ENCODE measurements at regions not wholly inside any gene's neighbourhood (a gene's known extent, or its start where the extent isn't known, plus 50 kb on each side); places are given as distances from the start of the nearest gene placed in this dataset.

DNA sequence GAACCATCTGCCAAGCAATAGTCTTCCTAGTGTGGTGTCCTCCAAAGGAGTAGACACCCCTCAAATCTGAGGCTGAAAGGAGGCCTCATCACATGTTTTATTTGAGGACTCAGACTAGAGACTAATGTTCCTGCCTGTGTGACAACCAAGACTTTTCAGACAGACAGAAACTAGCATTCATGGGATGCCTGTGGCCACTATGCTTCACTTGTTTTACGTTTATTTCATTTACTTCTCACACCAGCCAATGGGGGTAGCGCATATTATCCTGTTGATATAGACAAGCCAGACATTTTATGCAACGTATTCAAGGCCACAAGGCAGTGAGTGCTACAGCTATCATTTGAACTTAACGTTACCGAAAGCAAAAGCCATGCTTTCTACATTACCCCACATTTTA, 391.7 kb upstream of the HTR2A start:
- no peak for TF ChIP-seq EZH2phosphoT487 (IDR thresholded peaks at IDR 0.05; ENCODE audit: borderline replicate concordance)
- TF ChIP-seq, protein P1, sequence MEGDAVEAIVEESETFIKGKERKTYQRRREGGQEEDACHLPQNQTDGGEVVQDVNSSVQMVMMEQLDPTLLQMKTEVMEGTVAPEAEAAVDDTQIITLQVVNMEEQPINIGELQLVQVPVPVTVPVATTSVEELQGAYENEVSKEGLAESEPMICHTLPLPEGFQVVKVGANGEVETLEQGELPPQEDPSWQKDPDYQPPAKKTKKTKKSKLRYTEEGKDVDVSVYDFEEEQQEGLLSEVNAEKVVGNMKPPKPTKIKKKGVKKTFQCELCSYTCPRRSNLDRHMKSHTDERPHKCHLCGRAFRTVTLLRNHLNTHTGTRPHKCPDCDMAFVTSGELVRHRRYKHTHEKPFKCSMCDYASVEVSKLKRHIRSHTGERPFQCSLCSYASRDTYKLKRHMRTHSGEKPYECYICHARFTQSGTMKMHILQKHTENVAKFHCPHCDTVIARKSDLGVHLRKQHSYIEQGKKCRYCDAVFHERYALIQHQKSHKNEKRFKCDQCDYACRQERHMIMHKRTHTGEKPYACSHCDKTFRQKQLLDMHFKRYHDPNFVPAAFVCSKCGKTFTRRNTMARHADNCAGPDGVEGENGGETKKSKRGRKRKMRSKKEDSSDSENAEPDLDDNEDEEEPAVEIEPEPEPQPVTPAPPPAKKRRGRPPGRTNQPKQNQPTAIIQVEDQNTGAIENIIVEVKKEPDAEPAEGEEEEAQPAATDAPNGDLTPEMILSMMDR (conservative IDR thresholded peaks at IDR 0.05; ENCODE audit: low read length): no peak
- no peaks in the 10 kb centered on the region for H3K27me3 ChIP-seq (ENCODE audit: insufficient read depth, low read length, poor library complexity, severe bottlenecking)

DNA sequence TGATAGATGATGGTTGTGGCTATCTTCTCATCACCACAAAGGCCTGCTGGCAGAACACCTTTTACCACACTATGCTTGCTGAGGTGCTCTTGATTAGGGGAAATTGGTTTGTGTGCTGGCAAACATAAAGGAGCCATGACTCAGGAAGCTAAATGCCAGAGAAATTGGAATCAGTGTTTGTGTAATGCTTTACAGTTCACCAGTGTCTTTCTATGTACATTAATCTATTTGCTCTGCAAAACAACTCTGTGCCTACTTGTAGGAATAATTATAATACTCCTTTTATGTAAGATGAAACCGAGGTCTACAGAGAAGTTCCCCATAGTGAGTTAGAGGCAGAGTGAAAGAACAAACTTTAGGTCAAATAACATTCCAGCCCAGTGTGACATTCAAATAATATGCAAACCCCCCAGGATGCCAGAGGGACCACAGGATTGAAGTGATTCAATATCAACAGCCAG, 390.5 kb upstream of the HTR2A start:
- no peaks in the 10 kb centered on the region for H3K79me2 ChIP-seq (ENCODE audit: insufficient read depth, low read length)
- H2AFZ ChIP-seq (ENCODE audit: low read length): no peak overlapping the region
- H3K4me2 ChIP-seq (ENCODE audit: low read depth, low read length, poor library complexity, severe bottlenecking): no peak overlapping the region
- H3K27me3 ChIP-seq (ENCODE audit: insufficient read depth, low read length, poor library complexity, severe bottlenecking): no peaks in the 10 kb centered on the region
- no peaks in the 10 kb centered on the region for H4K20me1 ChIP-seq (ENCODE audit: insufficient read depth, low read length, poor library complexity, severe bottlenecking)
- H3K9me2 ChIP-seq (replicated peaks; ENCODE audit: low read depth, low read length): no peaks in the 10 kb centered on the region
- H3K9me3 ChIP-seq (ENCODE audit: insufficient read depth, low read depth, low read length): no peaks in the 10 kb centered on the region
- TF ChIP-seq EZH2phosphoT487 (IDR thresholded peaks at IDR 0.05; ENCODE audit: borderline replicate concordance): no peak
- TF ChIP-seq, protein P1 (conservative IDR thresholded peaks at IDR 0.05; ENCODE audit: low read length): no peak
- no peak overlapping the region for H3K9ac ChIP-seq (ENCODE audit: low read depth, low read length, poor library complexity, severe bottlenecking)
- H3K36me3 ChIP-seq (ENCODE audit: insufficient read depth, low read length): no peaks in the 10 kb centered on the region
- H3F3A ChIP-seq (ENCODE audit: low read depth): no peaks in the 10 kb centered on the region
- no peak overlapping the region for H3K4me3 ChIP-seq (ENCODE audit: low read length, poor library complexity, severe bottlenecking)
- no peaks in the 10 kb centered on the region for H3K4me1 ChIP-seq (ENCODE audit: insufficient read depth, low read length, poor library complexity, severe bottlenecking)

More for the DNA sequence above, 391.7 kb upstream of the HTR2A start:
- H4K20me1 ChIP-seq (ENCODE audit: insufficient read depth, low read length, poor library complexity, severe bottlenecking): no peaks in the 10 kb centered on the region
- no peak overlapping the region for H2AFZ ChIP-seq (ENCODE audit: low read length)
- H3K9ac ChIP-seq (ENCODE audit: low read depth, low read length, poor library complexity, severe bottlenecking): no peak overlapping the region
- no peaks in the 10 kb centered on the region for H3K36me3 ChIP-seq (ENCODE audit: insufficient read depth, low read length)
- no peaks in the 10 kb centered on the region for H3K4me1 ChIP-seq (ENCODE audit: insufficient read depth, low read length, poor library complexity, severe bottlenecking)
- H3K9me2 ChIP-seq (replicated peaks; ENCODE audit: low read depth, low read length): no peaks in the 10 kb centered on the region
- H3K4me2 ChIP-seq (ENCODE audit: low read depth, low read length, poor library complexity, severe bottlenecking): no peak overlapping the region
- no peak overlapping the region for H3K4me3 ChIP-seq (ENCODE audit: low read length, poor library complexity, severe bottlenecking)
- H3F3A ChIP-seq (ENCODE audit: low read depth): no peaks in the 10 kb centered on the region
- no peaks in the 10 kb centered on the region for H3K9me3 ChIP-seq (ENCODE audit: insufficient read depth, low read depth, low read length)
- no peaks in the 10 kb centered on the region for H3K79me2 ChIP-seq (ENCODE audit: insufficient read depth, low read length)

DNA sequence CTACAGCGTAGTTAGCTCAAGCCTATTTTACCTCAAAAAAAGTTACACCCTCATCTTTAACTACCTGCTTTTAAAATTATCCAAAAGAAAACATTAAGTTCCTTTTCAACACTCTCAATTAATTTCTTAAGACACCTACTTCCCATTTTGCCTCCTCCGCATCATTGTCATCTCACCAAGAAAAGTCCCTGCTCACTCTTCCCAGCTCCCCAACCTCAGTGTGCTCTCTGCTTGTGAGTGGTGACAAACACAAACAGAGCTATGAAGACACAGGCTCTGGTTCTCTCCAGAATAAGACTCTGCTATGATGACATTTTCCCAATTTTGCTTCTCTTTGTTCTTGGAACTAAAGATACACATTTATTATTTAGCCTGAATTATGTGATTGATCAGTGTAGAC, 385.1 kb upstream of the HTR2A start:
- Histone ChIP-seq H2AFZ (ENCODE audit: low read length) (no peak overlapping the region), H3K9ac (ENCODE audit: low read depth, low read length, poor library complexity, severe bottlenecking) (no peak overlapping the region), H3K4me3 (ENCODE audit: low read length, poor library complexity, severe bottlenecking) (no peak overlapping the region), H3K9me2 (replicated peaks; ENCODE audit: low read depth, low read length) (no peaks in the 10 kb centered on the region), H3K4me1 (ENCODE audit: insufficient read depth, low read length, poor library complexity, severe bottlenecking) (no peaks in the 10 kb centered on the region), H3K9me3 (ENCODE audit: insufficient read depth, low read depth, low read length) (no peaks in the 10 kb centered on the region), H3K36me3 (ENCODE audit: insufficient read depth, low read length) (no peaks in the 10 kb centered on the region), H3K27me3 (ENCODE audit: insufficient read depth, low read length, poor library complexity, severe bottlenecking) (no peaks in the 10 kb centered on the region), H3K4me2 (ENCODE audit: low read depth, low read length, poor library complexity, severe bottlenecking) (no peak overlapping the region), H3K79me2 (ENCODE audit: insufficient read depth, low read length) (no peaks in the 10 kb centered on the region), H3F3A (ENCODE audit: low read depth) (no peaks in the 10 kb centered on the region), H4K20me1 (ENCODE audit: insufficient read depth, low read length, poor library complexity, severe bottlenecking) (no peaks in the 10 kb centered on the region)
- TF ChIP-seq, protein P1 (conservative IDR thresholded peaks at IDR 0.05; ENCODE audit: low read length): no peak
- no peak for TF ChIP-seq EZH2phosphoT487 (IDR thresholded peaks at IDR 0.05; ENCODE audit: borderline replicate concordance)

Measured in Loucy (cell line).